ENCODE measurements at regions not wholly inside any gene's neighbourhood (a gene's known extent, or its start where the extent isn't known, plus 50 kb on each side); places are given as distances from the start of the nearest gene placed in this dataset.

DNA sequence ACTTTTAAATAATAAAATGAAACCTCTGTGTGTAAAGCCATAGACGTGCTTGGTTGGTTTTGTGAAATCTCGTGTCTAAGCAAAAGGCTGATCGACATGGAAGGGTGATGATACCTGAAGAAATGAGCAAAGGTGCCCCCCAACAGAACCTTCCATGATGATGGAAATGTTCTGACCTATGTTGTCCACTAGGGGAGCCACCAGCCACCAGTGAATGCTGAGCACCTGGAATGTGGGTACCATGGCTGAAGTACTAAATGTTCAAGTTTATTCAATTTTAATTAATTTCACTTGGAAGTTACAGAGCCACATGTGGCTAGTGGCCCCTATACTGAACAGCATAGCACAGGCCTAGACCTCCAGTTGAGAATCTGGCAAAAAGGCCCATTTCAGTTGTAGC lies 158.8 kb downstream of the POLR2M start (continued):
- TF ChIP-seq TEAD4 (IDR thresholded peaks at IDR 0.05; ENCODE audit: low read depth, low read length), result peak; percentile 80
- TF ChIP-seq BACH1 (IDR thresholded peaks at IDR 0.05; ENCODE audit: low read length), result no peak
- peak; percentile 66; the same call in 1 of the 2 replicates for TF ChIP-seq YY1 (IDR thresholded peaks at IDR 0.05; ENCODE audit: low read depth, low read length)
- no peak for TF ChIP-seq ATF2 (IDR thresholded peaks at IDR 0.05; ENCODE audit: low read length)
- TF ChIP-seq CTCF (IDR thresholded peaks at IDR 0.05; ENCODE audit: control extremely low read depth in 1 of 3, insufficient read depth in 1 of 3, low read depth in 1 of 3, low read length in 3 of 3), result peak; percentile 50 to 81 (median 73)
- no peak for TF ChIP-seq HDAC6 (IDR thresholded peaks at IDR 0.05; ENCODE audit: low read depth, low read length)
- TF ChIP-seq CTBP2 (IDR thresholded peaks at IDR 0.05; ENCODE audit: borderline replicate concordance, insufficient read depth, insufficient read length, low read length), result no peak
- no peak for TF ChIP-seq KDM4A (IDR thresholded peaks at IDR 0.05; ENCODE audit: low read depth, low read length, severe bottlenecking)
- no peak for TF ChIP-seq CHD1 (IDR thresholded peaks at IDR 0.05; ENCODE audit: low read depth, low read length)
- TF ChIP-seq ZNF274 (IDR thresholded peaks at IDR 0.05; ENCODE audit: borderline replicate concordance, extremely low read depth, low read length), result no peak
- TF ChIP-seq MAX (IDR thresholded peaks at IDR 0.05), result no peak
- no peak for TF ChIP-seq CBX5 (IDR thresholded peaks at IDR 0.05; ENCODE audit: low read depth, low read length)
- TF ChIP-seq CEBPB (IDR thresholded peaks at IDR 0.05; ENCODE audit: low read depth, low read length), result no peak
- TF ChIP-seq TCF12 (IDR thresholded peaks at IDR 0.05; ENCODE audit: low read depth, low read length), result no peak
- TF ChIP-seq GTF2F1 (IDR thresholded peaks at IDR 0.05; ENCODE audit: borderline replicate concordance, low read depth, low read length), result no peak
- TF ChIP-seq RFX5 (IDR thresholded peaks at IDR 0.05; ENCODE audit: borderline replicate concordance, low read depth, low read length), result no peak
- no peak for TF ChIP-seq SP2 (IDR thresholded peaks at IDR 0.05; ENCODE audit: low read length)
- TF ChIP-seq HDAC2 (IDR thresholded peaks at IDR 0.05; ENCODE audit: borderline replicate concordance in 1 of 2, low read depth in 2 of 2, low read length in 2 of 2), result no peak
- TF ChIP-seq USF2 (IDR thresholded peaks at IDR 0.05; ENCODE audit: low read length), result no peak
- TF ChIP-seq RBBP5 (IDR thresholded peaks at IDR 0.05; ENCODE audit: borderline replicate concordance, low read depth, low read length), result no peak
- no peak for TF ChIP-seq SRF (IDR thresholded peaks at IDR 0.05; ENCODE audit: low read depth, low read length)

Measured in H1 (cell line).